PFSK-1 (cell line): ENCODE measurements at regions not wholly inside any gene's neighbourhood (a gene's known extent, or its start where the extent isn't known, plus 50 kb on each side); places are given as distances from the start of the nearest gene placed in this dataset.

Source experiments
- FOXP2 ChIP-seq: optimal IDR thresholded peaks from 2 replicates; pipeline ENCODE3; 2011; ENCODE audit warnings: borderline replicate concordance, control low read depth, inconsistent platforms; ENCODE audit not compliant: insufficient read depth; ENCODE audit errors: extremely low read length, extremely low read depth
- POLR2AphosphoS5 ChIP-seq: IDR thresholded peaks from 2 replicates; pipeline ENCODE4 v1.6.1; 2012; ENCODE audit warnings: low read depth, mild to moderate bottlenecking, control low read depth, low read length, moderate library complexity
- REST ChIP-seq, 2 experiments: IDR thresholded peaks; 2 replicates each; pipeline versions ENCODE4 v1.6.1 to v1.8.0; 2011 to 2012; ENCODE audit warnings: low read depth in 2 of 2, low read length in 2 of 2, control low read depth in 1 of 2, inconsistent platforms in 1 of 2, mild to moderate bottlenecking in 1 of 2, moderate library complexity in 1 of 2; ENCODE audit not compliant: insufficient read depth in 1 of 2
- SIN3A ChIP-seq: IDR thresholded peaks from 2 replicates; pipeline ENCODE4 v1.6.1; 2012; ENCODE audit warnings: mild to moderate bottlenecking, low read length, moderate library complexity, borderline replicate concordance; ENCODE audit not compliant: insufficient read depth
- TAF1 ChIP-seq: IDR thresholded peaks from 2 replicates; pipeline ENCODE4 v1.6.1; 2012; ENCODE audit warnings: low read length, control low read depth, borderline replicate concordance; ENCODE audit not compliant: insufficient read depth

GRCh38 chr2:16798472-16798871 is 132.8 kb upstream of the CYRIA start:
- TF ChIP-seq TAF1 (no peak), SIN3A (no peak), FOXP2 (no peak), POLR2AphosphoS5 (no peak), REST (IDR thresholded peaks at IDR 0.05; ENCODE audit: insufficient read depth in 1 of 2, low read depth in 2 of 2, low read length in 2 of 2) (no peak)

- TF ChIP-seq POLR2AphosphoS5 (no peak), FOXP2 (no peak), TAF1 (no peak)
Observed at GRCh38 chr2:16791496-16791895, 125.9 kb upstream of the CYRIA start.

- TF ChIP-seq REST (IDR thresholded peaks at IDR 0.05; ENCODE audit: insufficient read depth in 1 of 2, low read depth in 2 of 2, low read length in 2 of 2) (no peak), FOXP2 (no peak), SIN3A (no peak), POLR2AphosphoS5 (no peak), TAF1 (no peak)
Observed at GRCh38 chr2:16785149-16785548, 119.5 kb upstream of the CYRIA start.

- TF ChIP-seq SIN3A (no peak), FOXP2 (no peak), TAF1 (no peak), POLR2AphosphoS5 (no peak), REST (IDR thresholded peaks at IDR 0.05; ENCODE audit: insufficient read depth in 1 of 2, low read depth in 2 of 2, low read length in 2 of 2) (no peak)
Observed at GRCh38 chr2:16784652-16785051, 119.0 kb upstream of the CYRIA start.

GRCh38 chr2:16777123-16777870 is 111.7 kb upstream of the CYRIA start:
- no peak for TF ChIP-seq REST (IDR thresholded peaks at IDR 0.05; ENCODE audit: insufficient read depth in 1 of 2, low read depth in 2 of 2, low read length in 2 of 2)
- TF ChIP-seq SIN3A = no peak
- no peak for TF ChIP-seq POLR2AphosphoS5
- no peak for TF ChIP-seq TAF1
- no peak for TF ChIP-seq FOXP2
